ENCODE measurements at regions not wholly inside any gene's neighbourhood (a gene's known extent, or its start where the extent isn't known, plus 50 kb on each side); places are given as distances from the start of the nearest gene placed in this dataset.
"Not testable (repeated sequence)": the region's sequence is repeated elsewhere in the genome, so short reads cannot be mapped to it uniquely, and the experiment has no call there.

- DNase-seq = no peak
These were observed 77.0 kb downstream of the MRPL14 start for GRCh38 chr6:44049989-44050871.

DNA sequence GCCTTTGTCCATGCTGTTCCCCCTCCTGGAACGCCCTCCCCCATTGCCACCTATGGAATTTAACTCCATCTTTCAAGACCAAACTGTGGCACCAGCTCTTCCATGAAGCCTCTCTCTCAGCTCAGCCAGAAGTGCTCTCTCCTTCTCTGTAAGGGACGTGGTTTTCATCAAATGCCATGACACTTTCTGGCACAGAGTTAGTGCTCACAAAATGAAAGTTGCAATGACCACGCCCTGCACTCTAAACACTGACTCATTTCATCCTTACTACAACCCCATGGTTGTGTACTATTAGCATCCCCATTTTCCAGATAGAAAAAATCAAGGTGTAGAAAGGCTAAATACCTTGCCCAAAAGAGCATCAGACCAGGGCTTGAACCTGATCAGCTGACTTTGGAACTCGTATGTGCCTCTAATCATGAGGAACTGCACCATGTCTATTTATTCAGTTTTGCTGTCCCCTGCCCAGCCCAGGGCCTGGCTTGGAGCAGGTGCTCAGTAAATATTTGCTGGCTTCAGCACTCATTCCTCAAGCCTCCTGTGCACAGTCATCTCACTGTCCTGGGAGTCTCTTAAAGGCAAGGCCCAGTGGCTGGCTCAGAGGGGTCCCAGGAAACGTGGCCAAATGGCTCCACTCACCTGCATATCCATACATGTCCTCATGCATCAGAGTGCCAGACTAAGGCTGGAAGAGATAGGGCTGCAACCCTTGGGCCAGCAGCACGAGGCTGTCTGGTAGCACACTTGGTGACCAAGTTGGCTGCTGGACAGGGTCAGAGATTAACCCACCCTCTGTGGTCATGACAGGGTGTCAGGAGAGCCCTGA, 77.9 kb downstream of the MRPL14 start:
- no peak for DNase-seq

DNA sequence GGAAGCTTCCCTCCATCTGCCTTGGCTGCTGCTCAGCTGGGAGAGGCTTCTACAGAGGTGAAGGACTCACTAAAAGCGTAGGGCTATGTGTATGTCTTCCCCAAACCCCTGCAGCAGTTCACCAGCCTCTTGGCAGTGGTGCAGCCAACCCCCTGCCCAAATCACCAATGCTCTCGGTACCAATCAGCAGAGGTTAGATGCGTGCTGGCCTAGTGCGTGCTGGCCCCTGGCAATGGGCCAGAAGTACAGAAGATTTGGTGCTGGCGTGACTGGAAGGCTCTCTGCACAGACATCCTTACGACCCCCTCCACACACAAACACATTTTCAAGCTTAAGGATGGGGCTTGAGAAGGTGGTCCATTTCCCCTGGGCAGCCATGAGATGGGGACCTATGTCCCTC, 79.0 kb downstream of the MRPL14 start:
- DNase-seq = no peak

DNA sequence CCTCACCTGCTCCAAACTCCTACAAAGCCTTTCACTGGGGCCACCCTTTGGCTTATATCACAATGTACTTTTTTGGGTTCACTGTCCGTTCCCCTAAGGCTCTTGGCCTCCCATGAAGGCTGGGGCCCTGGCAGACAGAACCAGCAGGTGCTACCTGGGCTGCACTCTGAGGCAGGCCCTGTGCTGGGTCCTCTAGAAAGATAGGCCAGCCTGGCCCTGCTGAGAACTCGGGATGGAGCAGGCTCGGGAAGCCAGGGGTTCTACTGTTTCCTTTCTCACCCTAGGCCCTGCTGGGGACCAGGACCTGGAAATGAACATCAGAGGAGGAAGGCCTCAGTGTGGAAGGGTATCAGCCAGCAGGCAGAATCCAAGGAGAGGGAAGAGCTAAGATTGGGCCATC, 79.5 kb downstream of the MRPL14 start:
- DNase-seq = no peak

GRCh38 chr6:44047179-44047546, 80.1 kb downstream of the MRPL14 start:
- DNase-seq = no peak

GRCh38 chr6:44046516-44047178, 80.6 kb downstream of the MRPL14 start:
- no peak for DNase-seq

- no peak for DNase-seq
These were observed 81.6 kb downstream of the MRPL14 start for GRCh38 chr6:44045672-44046015.

- DNase-seq = no peak
These were observed 82.1 kb downstream of the MRPL14 start for GRCh38 chr6:44044940-44045671.

DNA sequence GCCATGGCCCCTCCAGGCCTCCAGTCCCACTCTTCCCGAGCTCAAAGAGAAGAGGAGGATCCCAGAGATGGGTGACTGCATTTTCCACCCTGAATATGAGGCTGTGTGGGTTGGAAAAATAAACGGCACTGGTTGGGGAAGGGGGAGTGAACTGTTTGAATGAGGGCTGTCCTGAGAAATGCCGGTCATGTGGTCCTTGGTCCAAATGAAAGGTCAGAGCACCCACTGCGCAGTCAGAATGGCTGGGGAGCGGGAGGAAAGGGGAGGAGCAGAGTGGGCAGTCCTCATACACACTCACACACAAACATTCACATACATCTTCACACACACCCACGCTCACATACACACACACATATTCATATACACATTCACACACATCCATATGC, 83.1 kb downstream of the MRPL14 start:
- no peak for DNase-seq

GRCh38 chr6:44043479-44044153, 83.6 kb downstream of the MRPL14 start:
- DNase-seq = no peak

DNA sequence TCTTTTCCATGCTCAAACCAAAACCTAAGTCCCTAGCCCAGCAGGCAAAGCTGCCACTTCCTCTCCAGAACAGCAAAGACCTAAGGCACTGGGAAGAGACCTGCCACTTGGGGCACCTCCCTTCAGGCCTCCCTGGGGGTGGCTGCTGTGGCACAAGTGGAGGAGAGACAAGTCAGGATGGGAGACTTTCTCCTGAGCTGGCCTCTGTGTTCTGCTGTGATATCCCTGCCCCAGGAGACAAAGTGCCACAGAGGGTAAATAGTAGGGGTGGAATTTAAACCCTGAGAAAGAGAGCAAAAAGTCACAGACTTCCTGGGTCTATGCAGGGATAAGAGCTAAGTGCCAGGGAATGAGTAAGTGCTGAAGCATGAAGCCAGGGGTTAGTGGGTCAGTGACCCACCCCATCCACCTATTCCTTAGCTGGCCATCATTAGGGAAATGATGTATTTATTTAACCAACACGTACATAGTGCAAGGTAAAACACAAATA, 84.2 kb downstream of the MRPL14 start:
- no peak for DNase-seq

- no peak for DNase-seq
These were observed 84.8 kb downstream of the MRPL14 start for GRCh38 chr6:44042261-44042988.

GRCh38 chr6:44041461-44042260, 85.6 kb downstream of the MRPL14 start:
- DNase-seq = no peak

- no peak for DNase-seq
These were observed 86.5 kb downstream of the MRPL14 start for GRCh38 chr6:44040786-44041185.

DNA sequence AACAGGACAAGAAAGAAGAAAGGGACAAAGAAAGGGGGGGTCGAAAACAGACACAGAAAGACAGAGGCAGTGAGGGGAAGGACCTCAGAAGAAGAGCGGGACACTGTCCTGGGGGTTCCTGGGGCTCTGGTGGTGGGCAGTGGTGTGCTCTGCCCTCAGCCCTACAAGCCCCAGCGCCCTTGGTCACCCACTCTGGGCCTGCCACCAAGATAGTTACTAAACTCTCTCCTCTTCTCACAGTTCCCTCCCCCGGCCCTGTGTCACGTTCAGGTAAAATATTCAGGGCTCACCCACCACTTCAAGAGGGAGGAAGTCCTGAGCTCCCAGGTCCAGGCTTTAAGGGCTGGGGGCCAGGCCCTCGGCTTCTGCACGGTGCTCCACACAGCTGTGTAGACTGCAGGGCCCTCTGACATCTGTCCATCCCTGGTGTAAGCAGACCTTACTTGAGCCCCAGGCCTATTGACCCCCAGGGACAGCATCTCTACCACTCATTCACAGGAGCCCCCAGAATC, 87.4 kb downstream of the MRPL14 start:
- DNase-seq = no peak

- DNase-seq = no peak
These were observed 88.0 kb downstream of the MRPL14 start for GRCh38 chr6:44039191-44039719.

DNA sequence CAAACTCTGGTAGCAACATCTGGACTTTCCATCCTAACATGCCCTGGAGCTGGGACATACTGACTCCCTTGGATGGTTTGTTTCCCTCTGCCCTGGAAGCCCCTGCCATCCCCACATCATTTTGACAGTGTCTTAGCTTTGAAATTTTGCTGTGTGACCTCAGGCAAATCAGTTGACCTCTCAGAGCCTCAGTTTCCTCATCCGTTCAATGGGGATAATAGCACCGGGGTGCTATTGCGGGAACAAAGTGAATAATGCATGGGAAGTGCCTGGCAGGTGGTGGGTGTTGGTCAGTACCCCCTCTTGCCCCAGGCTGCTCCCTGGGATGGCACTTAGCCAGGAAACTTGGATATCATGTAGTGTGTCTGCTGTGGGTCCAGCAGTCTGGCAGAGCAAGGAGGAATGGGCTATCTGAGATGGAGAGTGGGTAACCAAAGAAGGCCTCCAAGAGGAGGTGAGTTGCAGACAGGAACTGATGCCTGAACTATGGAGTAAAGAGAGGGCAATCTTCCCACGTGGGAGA, 88.6 kb downstream of the MRPL14 start:
- no peak for DNase-seq

DNA sequence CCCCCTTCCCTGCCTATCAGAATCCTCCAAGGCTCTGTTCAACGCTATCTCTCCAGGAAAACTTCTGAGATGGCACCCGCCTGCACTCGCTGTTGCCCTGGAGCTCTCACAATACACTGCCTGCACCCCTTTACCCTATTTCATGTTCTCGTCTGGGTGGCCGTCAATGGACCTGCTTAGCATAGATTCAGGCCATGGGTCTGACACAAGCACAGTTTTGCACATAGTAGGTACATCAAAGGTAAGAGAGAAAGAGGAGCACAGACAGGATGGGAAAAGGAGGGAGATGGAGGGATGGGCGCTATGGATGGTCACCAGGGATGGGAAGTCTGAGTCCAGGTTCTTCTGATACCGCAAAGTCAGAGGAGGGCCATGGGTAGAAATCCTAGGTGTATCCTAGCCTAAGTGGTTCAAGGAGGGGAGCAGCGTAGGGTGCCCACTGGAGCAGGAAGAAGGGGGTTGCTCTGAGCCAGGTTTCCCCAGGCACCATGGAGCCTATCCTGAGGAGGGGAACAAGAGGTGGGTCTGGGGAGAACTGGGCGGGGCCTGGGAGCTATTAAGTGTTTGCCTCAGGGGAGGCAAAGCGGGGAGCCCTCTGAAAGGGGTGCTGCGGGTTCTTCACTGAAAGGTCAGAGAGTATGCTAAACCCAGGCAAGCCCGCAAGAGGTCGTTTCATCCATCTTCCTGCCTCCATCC, 89.3 kb downstream of the MRPL14 start:
- no peak for DNase-seq

GRCh38 chr6:44037276-44037675, 90.0 kb downstream of the MRPL14 start:
- DNase-seq = not testable (repeated sequence)
